HCT116 (cell line): ENCODE measurements at regions not wholly inside any gene's neighbourhood (a gene's known extent, or its start where the extent isn't known, plus 50 kb on each side); places are given as distances from the start of the nearest gene placed in this dataset.

Source experiments
- CBX3 ChIP-seq: IDR thresholded peaks from 2 replicates; pipeline ENCODE4 v1.6.1; 2012; ENCODE audit warnings: low read depth
- EGR1 ChIP-seq: IDR thresholded peaks from 2 replicates; pipeline ENCODE4 v1.6.1; 2012; ENCODE audit warnings: low read depth
- ELF1 ChIP-seq: IDR thresholded peaks from 2 replicates; pipeline ENCODE4 v1.6.1; 2012; ENCODE audit warnings: low read depth, borderline replicate concordance
- EZH2 ChIP-seq: fragments of 200-600 bp; sonication (generic); IDR thresholded peaks from 2 replicates; pipeline ENCODE4 v1.6.1; 2017; ENCODE audit warnings: antibody characterized with exemption, mixed run types
- EZH2phosphoT487 ChIP-seq: fragments of 200-600 bp; IDR thresholded peaks from 2 replicates; pipeline ENCODE4 v1.6.1; 2018; ENCODE audit warnings: antibody characterized with exemption, borderline replicate concordance
- FOSL1 ChIP-seq: IDR thresholded peaks from 2 replicates; pipeline ENCODE4 v1.6.1; 2012; ENCODE audit warnings: low read depth
- POLR2A ChIP-seq: IDR thresholded peaks from 2 replicates; pipeline ENCODE4 v1.7.0; 2011; ENCODE audit warnings: borderline replicate concordance; ENCODE audit not compliant: insufficient read depth, insufficient read length; ENCODE audit errors: extremely low read depth
- POLR2AphosphoS5 ChIP-seq: IDR thresholded peaks from 2 replicates; pipeline ENCODE4 v1.6.1; 2011; ENCODE audit warnings: mild to moderate bottlenecking, low read depth, low read length, moderate library complexity
- SIN3A ChIP-seq: IDR thresholded peaks from 2 replicates; pipeline ENCODE4 v1.6.1; 2012; ENCODE audit warnings: low read depth
- SP1 ChIP-seq: IDR thresholded peaks from 2 replicates; pipeline ENCODE4 v1.6.1; 2012; ENCODE audit warnings: low read depth
- SRF ChIP-seq: IDR thresholded peaks from 2 replicates; pipeline ENCODE4 v1.6.1; 2012; ENCODE audit warnings: low read depth
- YY1 ChIP-seq: IDR thresholded peaks from 2 replicates; pipeline ENCODE4 v1.6.1; 2011; ENCODE audit warnings: low read length, low read depth, moderate library complexity, mild to moderate bottlenecking; ENCODE audit not compliant: insufficient replicate concordance; ENCODE audit errors: extremely low read depth
- ZFX ChIP-seq: fragments of 450-650 bp; IDR thresholded peaks from 2 replicates; pipeline ENCODE4 v1.6.1; 2017
- TF ChIP-seq, protein P1 (sequence below), 3 experiments: fragments of 200-600 bp in 1 of 3; sonication (generic) in 1 of 3; IDR thresholded peaks in 2 of 3; conservative IDR thresholded peaks in 1 of 3; 2 replicates each; pipeline ENCODE4 v1.5.1; 2012 to 2017; ENCODE audit warnings: low read depth in 2 of 3, low read length in 2 of 3, antibody characterized with exemption in 1 of 3, borderline replicate concordance in 1 of 3, control low read depth in 1 of 3, mild to moderate bottlenecking in 1 of 3, mixed read lengths in 1 of 3, mixed run types in 1 of 3, moderate library complexity in 1 of 3; ENCODE audit not compliant: insufficient read depth in 1 of 3

DNA sequence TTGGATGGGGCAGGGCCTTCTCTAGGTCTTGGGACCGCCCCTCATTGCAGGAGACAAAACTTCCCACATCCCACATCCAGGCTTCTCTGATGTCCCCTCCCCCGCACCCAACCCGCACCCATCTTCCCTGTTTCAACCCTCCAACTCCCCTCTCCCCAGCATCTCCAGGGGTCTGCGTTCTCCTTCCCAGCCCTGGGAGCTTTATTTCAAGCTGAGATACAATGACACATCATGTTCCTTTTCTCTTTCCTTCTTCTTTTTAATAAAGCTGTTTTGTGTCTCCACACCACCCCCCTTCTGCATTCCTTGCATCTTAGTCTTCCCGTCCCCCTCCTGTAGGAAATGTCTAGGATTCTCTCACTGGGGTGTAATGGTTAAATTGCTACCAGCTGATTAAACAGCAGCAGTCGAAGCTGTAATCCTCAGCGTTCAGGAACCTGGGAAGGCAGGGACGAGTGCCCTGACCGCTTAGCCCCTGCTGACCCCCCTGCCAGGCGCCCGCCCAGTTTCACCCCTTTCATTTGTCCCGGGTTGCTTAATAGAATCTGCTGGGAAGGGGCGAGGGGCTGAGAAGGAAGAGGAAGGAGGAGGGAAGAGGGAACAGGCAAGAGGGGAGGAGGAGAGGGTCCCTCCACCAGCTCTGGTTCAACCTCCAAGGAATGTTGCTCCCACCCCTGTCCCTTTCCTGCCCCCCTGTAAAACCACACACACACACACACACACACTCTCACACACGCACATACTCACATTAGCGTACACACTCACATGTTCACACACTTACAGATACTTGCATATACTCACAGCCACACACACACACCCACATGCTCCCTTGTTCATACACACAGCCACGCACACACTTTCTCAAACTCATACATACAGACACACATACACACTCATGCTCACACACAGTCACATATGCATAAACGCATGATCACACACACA, 104.5 kb upstream of the MED13L start:
- TF ChIP-seq, protein P1, sequence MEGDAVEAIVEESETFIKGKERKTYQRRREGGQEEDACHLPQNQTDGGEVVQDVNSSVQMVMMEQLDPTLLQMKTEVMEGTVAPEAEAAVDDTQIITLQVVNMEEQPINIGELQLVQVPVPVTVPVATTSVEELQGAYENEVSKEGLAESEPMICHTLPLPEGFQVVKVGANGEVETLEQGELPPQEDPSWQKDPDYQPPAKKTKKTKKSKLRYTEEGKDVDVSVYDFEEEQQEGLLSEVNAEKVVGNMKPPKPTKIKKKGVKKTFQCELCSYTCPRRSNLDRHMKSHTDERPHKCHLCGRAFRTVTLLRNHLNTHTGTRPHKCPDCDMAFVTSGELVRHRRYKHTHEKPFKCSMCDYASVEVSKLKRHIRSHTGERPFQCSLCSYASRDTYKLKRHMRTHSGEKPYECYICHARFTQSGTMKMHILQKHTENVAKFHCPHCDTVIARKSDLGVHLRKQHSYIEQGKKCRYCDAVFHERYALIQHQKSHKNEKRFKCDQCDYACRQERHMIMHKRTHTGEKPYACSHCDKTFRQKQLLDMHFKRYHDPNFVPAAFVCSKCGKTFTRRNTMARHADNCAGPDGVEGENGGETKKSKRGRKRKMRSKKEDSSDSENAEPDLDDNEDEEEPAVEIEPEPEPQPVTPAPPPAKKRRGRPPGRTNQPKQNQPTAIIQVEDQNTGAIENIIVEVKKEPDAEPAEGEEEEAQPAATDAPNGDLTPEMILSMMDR (IDR thresholded peaks at IDR 0.05 in 2 of 3, conservative IDR thresholded peaks at IDR 0.05 in 1 of 3; ENCODE audit: borderline replicate concordance in 1 of 3, insufficient read depth in 1 of 3, low read depth in 2 of 3, low read length in 2 of 3) = no peak
- TF ChIP-seq YY1 = no peak
- no peak for TF ChIP-seq POLR2AphosphoS5
- no peak for TF ChIP-seq POLR2A
- no peak for TF ChIP-seq EZH2
- no peak for TF ChIP-seq SIN3A
- TF ChIP-seq FOSL1 = no peak
- TF ChIP-seq SRF = no peak
- TF ChIP-seq ELF1 = no peak
- TF ChIP-seq EZH2phosphoT487 = no peak
- TF ChIP-seq SP1 = no peak
- no peak for TF ChIP-seq CBX3
- no peak for TF ChIP-seq EGR1
- no peak for TF ChIP-seq ZFX
